GM21360 (cell line): ENCODE measurements at regions not wholly inside any gene's neighbourhood (a gene's known extent, or its start where the extent isn't known, plus 50 kb on each side); places are given as distances from the start of the nearest gene placed in this dataset.
"Not testable (repeated sequence)": the region's sequence is repeated elsewhere in the genome, so short reads cannot be mapped to it uniquely, and the experiment has no call there.

Experiments used
- ATAC-seq: cut with Tn5 transposase; IDR thresholded peaks from one replicate; pipeline ENCODE4 v1.9.1; 2021; ENCODE audit warnings: mild to moderate bottlenecking, moderate library complexity; ENCODE audit not compliant: unreplicated experiment

DNA sequence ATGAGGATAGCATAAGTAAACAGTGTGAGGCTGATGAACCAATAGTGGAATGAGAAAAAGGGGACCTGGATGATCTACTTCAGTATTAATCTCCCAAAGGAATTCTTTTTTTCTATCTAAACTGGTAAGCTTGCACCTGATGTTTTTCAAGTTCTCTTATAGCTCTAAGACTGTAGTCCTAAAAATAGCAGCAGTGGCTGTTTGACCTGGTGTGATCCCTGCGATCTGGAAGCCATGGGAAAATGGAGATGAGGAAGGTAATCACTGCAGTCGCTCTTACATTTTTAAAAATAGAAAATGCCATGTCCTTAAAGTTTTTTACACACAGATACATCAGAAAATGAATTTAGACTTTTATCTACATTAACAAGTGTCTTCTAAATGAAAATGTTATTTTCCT is 926.4 kb upstream of the SLC35B3 start:
- ATAC-seq, result no peak

- ATAC-seq, result no peak
These were observed 925.5 kb upstream of the SLC35B3 start for GRCh38 chr6:9360881-9361280.

GRCh38 chr6:9347608-9348007 is 912.3 kb upstream of the SLC35B3 start:
- ATAC-seq, result no peak

DNA sequence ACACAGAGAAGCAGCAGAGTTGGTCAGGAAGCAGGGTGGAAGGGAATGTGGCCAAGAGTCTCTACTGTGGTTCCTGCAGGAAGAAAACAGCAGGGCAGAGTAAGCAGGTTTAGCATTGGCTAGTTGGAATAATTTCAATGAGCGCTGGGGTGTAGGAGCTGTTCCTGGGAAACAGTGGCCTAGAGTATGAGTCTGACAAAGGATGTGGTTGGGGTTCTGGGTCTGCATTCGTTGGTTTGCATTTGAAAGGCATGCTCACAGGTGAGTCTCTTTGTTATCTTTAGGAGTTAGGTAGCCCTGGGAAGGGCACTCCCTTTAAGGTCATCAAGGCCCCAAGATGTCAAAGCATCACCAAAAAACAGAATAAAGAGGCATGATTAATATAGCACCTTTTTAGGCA is 911.6 kb upstream of the SLC35B3 start:
- ATAC-seq, result no peak

GRCh38 chr6:9335431-9335830 is 900.1 kb upstream of the SLC35B3 start:
- no peak for ATAC-seq

DNA sequence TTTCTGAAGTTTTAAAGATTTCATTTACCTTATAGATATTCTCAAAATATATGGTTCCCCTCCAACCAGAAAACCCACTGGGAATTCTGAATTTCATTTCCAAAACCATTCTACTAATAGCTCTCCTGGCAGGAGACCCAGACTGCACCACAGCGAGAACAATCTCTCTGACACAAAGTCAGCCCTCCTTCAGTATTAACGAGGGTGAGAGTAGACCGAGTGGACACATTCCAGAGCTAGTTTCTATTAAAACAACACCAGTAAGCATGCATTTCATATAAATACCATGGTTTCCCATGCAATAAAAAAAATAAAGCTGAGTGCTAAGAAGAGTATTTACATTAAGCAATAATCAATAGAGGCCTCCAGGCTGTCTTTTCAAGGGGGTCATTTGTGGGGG is 899.6 kb upstream of the SLC35B3 start:
- ATAC-seq, result no peak

GRCh38 chr6:9332241-9332780 is 897.0 kb upstream of the SLC35B3 start:
- no peak for ATAC-seq

GRCh38 chr6:9316831-9317230 is 881.5 kb upstream of the SLC35B3 start:
- no peak for ATAC-seq

- no peak for ATAC-seq
These were observed 880.8 kb upstream of the SLC35B3 start for GRCh38 chr6:9315966-9316650.

GRCh38 chr6:9308284-9308683 is 872.9 kb upstream of the SLC35B3 start:
- ATAC-seq, result no peak

DNA sequence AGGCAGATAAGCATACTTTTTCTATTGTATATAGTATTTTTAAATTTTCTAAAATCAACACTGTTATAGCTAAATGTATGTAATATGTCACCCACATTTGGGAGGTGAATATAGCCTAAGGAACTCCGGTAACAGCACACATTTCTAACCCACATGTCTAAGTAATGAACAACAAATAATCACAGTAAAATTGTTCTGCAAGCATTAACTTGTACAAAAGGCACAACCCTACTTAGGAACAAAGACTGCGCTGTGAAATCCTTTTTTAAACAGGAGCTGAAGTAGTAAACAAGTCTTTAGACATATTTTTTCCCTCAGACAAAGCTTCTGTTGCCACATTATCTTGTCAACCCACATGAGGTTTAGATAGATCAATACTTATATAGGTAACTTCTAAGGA is 872.4 kb upstream of the SLC35B3 start:
- ATAC-seq, result no peak

DNA sequence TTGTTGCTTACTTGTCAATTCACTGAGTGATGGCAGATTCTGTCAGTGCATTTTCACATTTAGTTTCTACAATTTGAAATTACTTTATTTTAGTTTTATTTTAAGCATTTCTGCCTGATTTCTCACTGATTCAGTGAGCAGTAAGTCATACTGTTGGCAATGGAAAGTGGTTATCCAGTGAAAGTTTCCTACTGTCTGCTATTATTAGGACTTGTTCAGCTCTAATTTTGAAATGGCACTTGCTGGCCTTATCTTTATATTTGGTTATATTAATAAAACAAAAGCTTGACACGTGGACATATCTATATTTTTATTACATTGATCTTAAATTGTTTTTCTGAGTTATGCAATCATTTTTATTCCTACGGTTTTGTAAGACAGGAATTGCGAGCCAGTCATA is 871.8 kb upstream of the SLC35B3 start:
- ATAC-seq, result no peak

- ATAC-seq, result no peak
These were observed 860.3 kb upstream of the SLC35B3 start for GRCh38 chr6:9295644-9296043.

DNA sequence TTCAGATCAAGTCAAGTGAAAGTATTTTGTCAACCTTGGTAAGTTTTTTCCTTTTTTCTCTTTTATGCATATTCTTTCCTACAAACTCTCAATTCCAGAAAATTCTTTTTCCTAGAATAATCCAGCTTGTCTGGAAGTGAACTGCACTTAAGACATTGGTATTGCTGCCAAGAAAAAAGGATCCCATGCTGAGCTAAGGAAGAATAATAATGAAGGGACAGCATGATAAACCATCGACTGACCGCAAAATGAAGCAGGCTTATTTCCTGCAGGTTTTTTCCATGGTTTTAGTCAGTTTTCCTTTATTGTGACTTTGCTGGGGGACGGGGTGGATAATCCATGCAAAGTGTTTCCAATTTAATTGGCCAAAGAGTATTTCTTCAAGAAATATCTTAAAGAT is 857.6 kb upstream of the SLC35B3 start:
- no peak for ATAC-seq

GRCh38 chr6:9290342-9290741 is 855.0 kb upstream of the SLC35B3 start:
- not testable (repeated sequence) for ATAC-seq

- ATAC-seq, result no peak
These were observed 837.3 kb upstream of the SLC35B3 start for GRCh38 chr6:9272671-9273070.

DNA sequence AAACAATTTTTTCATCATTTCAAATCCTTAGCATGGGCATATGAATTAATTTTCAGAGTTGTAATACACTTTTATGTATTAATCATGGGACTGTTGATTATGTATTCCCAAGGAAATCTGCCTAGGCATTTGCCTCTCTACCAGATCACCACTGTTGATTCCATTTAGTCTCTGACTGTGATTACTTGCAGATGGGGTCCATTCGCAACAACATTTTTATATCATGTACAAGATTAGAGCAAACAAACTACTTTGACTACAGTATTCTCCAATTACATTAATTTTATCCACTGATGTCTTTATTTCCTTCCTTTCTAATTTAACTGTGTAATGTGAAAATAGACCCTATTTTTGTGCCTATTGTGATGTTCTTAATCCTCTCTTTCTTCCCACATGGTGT is 831.4 kb upstream of the SLC35B3 start:
- ATAC-seq, result no peak

DNA sequence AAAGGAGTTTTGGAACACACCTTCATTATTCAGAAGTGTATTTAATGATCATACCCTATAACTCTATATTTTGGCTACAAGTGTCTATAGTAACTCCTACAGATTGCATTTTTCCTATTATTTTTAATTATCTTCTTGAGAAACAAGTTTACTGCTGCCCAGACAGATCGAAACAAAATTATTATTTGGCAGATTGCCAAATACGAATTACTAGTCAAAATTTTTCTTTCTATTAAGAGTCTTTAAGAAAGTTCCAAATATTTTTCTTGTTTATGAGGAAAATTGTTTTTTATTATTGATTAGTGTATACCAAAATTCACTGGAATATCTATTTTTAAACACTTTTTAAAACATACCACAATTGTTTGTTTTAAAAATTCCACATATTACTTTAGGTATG is 821.9 kb upstream of the SLC35B3 start:
- ATAC-seq, result no peak

GRCh38 chr6:9254251-9254650 is 818.9 kb upstream of the SLC35B3 start:
- ATAC-seq, result no peak

DNA sequence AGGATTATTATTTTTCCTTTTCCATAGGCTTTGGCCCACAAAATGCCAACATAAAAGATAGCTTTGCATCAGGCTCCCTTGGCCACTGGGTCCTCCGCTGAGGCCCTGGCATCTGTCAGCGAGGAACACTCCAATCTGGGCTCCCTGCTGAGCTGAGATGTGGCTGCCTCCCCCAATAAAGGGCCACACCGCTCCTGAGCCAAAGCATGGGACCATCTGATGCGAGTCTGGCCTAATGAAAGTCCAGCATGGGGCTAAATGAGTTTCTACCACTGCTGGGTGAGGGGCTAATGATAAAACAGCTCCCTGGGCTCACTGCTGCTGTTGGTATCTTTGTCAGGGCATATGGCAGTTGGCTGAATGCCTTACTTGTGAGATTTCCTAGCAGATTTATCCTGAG is 817.5 kb upstream of the SLC35B3 start:
- no peak for ATAC-seq

GRCh38 chr6:9250852-9251251 is 815.5 kb upstream of the SLC35B3 start:
- peak; percentile 48 for ATAC-seq

DNA sequence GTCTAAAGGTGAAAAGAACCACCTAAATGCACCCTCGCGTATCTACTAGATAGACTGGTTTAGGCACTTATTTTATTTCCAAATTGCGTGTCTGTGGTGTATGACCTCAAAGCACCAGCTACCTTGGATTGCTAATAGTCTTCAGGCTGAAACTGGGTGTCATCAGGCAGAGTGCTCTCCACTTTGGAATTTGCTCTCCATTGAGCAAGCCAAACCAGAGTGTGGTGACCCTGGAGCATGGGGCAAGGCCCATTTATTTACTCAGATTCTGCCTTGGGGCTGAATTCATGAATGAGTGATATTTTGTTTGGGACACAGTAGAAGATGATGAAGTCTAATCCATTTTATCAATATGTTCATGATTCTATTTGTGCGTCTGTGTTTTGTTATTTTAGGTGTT is 812.8 kb upstream of the SLC35B3 start:
- ATAC-seq, result no peak

DNA sequence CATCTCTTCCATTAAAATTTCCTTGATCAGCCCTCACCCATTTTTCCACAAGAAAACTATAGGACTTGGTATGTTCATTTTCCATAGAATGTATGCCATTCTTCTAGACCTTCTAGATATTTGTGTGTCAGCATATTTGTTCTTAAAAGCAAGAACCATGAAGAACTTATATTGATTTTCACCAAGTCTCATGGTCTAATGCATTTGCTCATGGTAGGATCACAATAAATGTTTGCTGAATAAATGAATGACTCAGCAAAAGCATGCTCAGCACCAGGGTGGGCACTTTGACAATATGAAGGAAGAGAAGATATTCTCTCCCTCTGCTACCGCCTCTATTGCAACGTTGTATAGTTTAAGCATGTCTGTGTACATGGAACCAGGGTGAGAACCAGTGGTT is 805.5 kb upstream of the SLC35B3 start:
- no peak for ATAC-seq
